C4-2B (cell line): ENCODE measurements at regions not wholly inside any gene's neighbourhood (a gene's known extent, or its start where the extent isn't known, plus 50 kb on each side); places are given as distances from the start of the nearest gene placed in this dataset.
A peak's percentile ranks its signal among the peaks of the same experiment; 100 is the strongest.

Experiments used
- H3K27ac ChIP-seq: fragments of 450-650 bp; 2 replicates; pipeline ENCODE4 v1.5.1; 2017
- ZFX ChIP-seq: fragments of 450-650 bp; IDR thresholded peaks from 2 replicates; pipeline ENCODE4 v1.6.1; 2017
- TF ChIP-seq, protein P1 (sequence below): fragments of 450-650 bp; conservative IDR thresholded peaks from 2 replicates; pipeline ENCODE4 v1.5.1; 2017; ENCODE audit warnings: mild to moderate bottlenecking

- no peak overlapping the region for H3K27ac ChIP-seq
- TF ChIP-seq, protein P1, sequence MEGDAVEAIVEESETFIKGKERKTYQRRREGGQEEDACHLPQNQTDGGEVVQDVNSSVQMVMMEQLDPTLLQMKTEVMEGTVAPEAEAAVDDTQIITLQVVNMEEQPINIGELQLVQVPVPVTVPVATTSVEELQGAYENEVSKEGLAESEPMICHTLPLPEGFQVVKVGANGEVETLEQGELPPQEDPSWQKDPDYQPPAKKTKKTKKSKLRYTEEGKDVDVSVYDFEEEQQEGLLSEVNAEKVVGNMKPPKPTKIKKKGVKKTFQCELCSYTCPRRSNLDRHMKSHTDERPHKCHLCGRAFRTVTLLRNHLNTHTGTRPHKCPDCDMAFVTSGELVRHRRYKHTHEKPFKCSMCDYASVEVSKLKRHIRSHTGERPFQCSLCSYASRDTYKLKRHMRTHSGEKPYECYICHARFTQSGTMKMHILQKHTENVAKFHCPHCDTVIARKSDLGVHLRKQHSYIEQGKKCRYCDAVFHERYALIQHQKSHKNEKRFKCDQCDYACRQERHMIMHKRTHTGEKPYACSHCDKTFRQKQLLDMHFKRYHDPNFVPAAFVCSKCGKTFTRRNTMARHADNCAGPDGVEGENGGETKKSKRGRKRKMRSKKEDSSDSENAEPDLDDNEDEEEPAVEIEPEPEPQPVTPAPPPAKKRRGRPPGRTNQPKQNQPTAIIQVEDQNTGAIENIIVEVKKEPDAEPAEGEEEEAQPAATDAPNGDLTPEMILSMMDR = peak; percentile 80
- TF ChIP-seq ZFX = no peak
These were observed 345.3 kb upstream of the LCORL start for GRCh38 chr4:18366892-18367291.

DNA sequence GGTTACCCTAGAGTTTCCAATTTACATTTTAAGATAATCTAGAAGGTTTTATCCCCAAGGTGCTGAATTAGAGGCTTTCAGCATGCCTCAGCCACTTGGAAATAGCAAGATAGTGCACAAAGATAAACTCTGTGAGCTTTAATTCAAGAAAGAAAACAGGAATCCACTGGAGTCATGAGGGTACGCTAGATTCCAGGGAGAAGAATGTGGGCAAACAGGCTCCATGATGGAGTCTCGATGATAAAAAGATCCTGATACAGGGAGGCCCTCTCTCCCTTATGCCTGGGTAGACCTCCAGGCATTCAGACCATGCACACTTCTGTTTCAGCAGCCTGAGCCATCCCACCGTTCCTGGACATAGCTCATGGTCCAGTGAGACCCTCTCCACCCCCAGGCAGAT, 344.6 kb upstream of the LCORL start:
- H3K27ac ChIP-seq = no peak overlapping the region
- no peak for TF ChIP-seq ZFX
- TF ChIP-seq, protein P1 = no peak

GRCh38 chr4:18343581-18343980, 322.0 kb upstream of the LCORL start:
- TF ChIP-seq, protein P1 = no peak
- no peak for TF ChIP-seq ZFX
- no peak overlapping the region for H3K27ac ChIP-seq

GRCh38 chr4:18342847-18343246, 321.3 kb upstream of the LCORL start:
- H3K27ac ChIP-seq = no peak overlapping the region
- TF ChIP-seq, protein P1 = no peak
- TF ChIP-seq ZFX = no peak

- TF ChIP-seq ZFX = no peak
- TF ChIP-seq, protein P1 = no peak
- no peak overlapping the region for H3K27ac ChIP-seq
These were observed 300.5 kb upstream of the LCORL start for GRCh38 chr4:18321956-18322530.

DNA sequence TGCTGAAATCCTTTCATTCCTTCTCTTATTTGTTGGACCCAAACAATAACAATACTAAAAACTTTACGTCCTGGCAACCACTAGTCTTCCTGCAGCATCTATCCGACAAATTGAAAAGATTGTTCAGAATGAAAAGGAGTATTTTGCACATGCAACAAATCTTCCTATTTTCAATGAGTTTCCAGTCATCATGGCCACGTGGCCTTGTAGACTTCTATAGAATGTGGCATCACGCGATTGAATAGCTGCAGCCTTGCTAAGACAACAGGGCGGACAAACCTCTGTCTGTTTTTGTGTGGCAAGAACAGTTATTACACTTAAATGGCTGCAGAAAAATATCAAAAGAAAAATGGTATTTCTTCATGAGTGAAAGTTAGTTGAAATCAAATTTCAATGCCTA, 297.9 kb upstream of the LCORL start:
- TF ChIP-seq, protein P1 = no peak
- no peak for TF ChIP-seq ZFX
- H3K27ac ChIP-seq = no peak overlapping the region

GRCh38 chr4:18318682-18319388, 297.3 kb upstream of the LCORL start:
- no peak for TF ChIP-seq ZFX
- TF ChIP-seq, protein P1 = no peak
- H3K27ac ChIP-seq = no peak overlapping the region
